Dendritic cell treated with granulocyte-macrophage colony-stimulating factor and Interleukin-4, amounts not matched to agents 40 ng/mL and 50 ng/mL, for 4 days (primary cell): ENCODE measurements at regions not wholly inside any gene's neighbourhood (a gene's known extent, or its start where the extent isn't known, plus 50 kb on each side); places are given as distances from the start of the nearest gene placed in this dataset.

Experiments
- H3K27ac Mint-ChIP-seq: one replicate; pipeline ENCODE4 v1.8.0; 2022; ENCODE audit warnings: mild to moderate bottlenecking, mixed read lengths
- H3K27me3 Mint-ChIP-seq: one replicate; pipeline ENCODE4 v1.8.0; 2022; ENCODE audit warnings: mild to moderate bottlenecking, mixed read lengths
- H3K36me3 Mint-ChIP-seq: one replicate; pipeline ENCODE4 v1.8.0; 2022; ENCODE audit warnings: low read depth, mixed read lengths
- H3K4me1 Mint-ChIP-seq: one replicate; pipeline ENCODE4 v1.8.0; 2022; ENCODE audit warnings: low read depth, mixed read lengths
- H3K4me3 Mint-ChIP-seq: one replicate; pipeline ENCODE4 v1.8.0; 2022; ENCODE audit warnings: mild to moderate bottlenecking, moderate library complexity, mixed read lengths
- H3K9me3 Mint-ChIP-seq: one replicate; pipeline ENCODE4 v1.8.0; 2022; ENCODE audit warnings: mixed read lengths
- intact Hi-C: fragments of 100-400 bp; cut with micrococcal nuclease; formaldehyde crosslinking; loops from one replicate; pipeline ENCODE4 v1.15.0; 2022

- Mint-ChIP-seq H3K36me3 (no peaks in the 10 kb centered on the region), H3K4me1 (no peaks in the 10 kb centered on the region), H3K4me3 (no peak overlapping the region), H3K27ac (no peak overlapping the region), H3K27me3 (no peaks in the 10 kb centered on the region), H3K9me3 (peaks cover 22% of the 10 kb centered on the region)
- intact Hi-C loops, result no loop called here
Measured at GRCh38 chr13:58979851-58980250, 1183.9 kb downstream of the DIAPH3 start.

- Mint-ChIP-seq H3K27ac (no peak overlapping the region), H3K4me3 (no peak overlapping the region), H3K27me3 (no peaks in the 10 kb centered on the region), H3K4me1 (no peaks in the 10 kb centered on the region), H3K9me3 (peaks cover 34% of the 10 kb centered on the region), H3K36me3 (no peaks in the 10 kb centered on the region)
- intact Hi-C loops, result no loop called here
Measured at GRCh38 chr13:58985845-58986244, 1177.9 kb downstream of the DIAPH3 start.

- Mint-ChIP-seq H3K9me3 (peaks cover 15% of the 10 kb centered on the region), H3K27me3 (no peaks in the 10 kb centered on the region), H3K36me3 (no peaks in the 10 kb centered on the region), H3K4me3 (no peak overlapping the region), H3K27ac (no peak overlapping the region), H3K4me1 (no peaks in the 10 kb centered on the region)
- intact Hi-C loops, result no loop called here
Measured at GRCh38 chr13:58989556-58989955, 1174.2 kb downstream of the DIAPH3 start.

GRCh38 chr13:58991826-58992477, 1171.8 kb downstream of the DIAPH3 start:
- Mint-ChIP-seq H3K36me3 (no peaks in the 10 kb centered on the region), H3K4me3 (no peak overlapping the region)

GRCh38 chr13:58992478-58993042, 1171.2 kb downstream of the DIAPH3 start:
- Mint-ChIP-seq H3K4me3 (no peak overlapping the region), H3K36me3 (no peaks in the 10 kb centered on the region), H3K27ac (no peak overlapping the region), H3K27me3 (no peaks in the 10 kb centered on the region), H3K9me3 (no peaks in the 10 kb centered on the region), H3K4me1 (no peaks in the 10 kb centered on the region)
- intact Hi-C loops, result no loop called here

More at GRCh38 chr13:58991826-58992477, 1171.8 kb downstream of the DIAPH3 start:
- no peaks in the 10 kb centered on the region for H3K27me3 Mint-ChIP-seq
- intact Hi-C loops, result no loop called here
- H3K27ac Mint-ChIP-seq, result no peak overlapping the region
- peaks cover 3% of the 10 kb centered on the region for H3K9me3 Mint-ChIP-seq
- H3K4me1 Mint-ChIP-seq, result no peaks in the 10 kb centered on the region

GRCh38 chr13:58994077-58994476, 1169.7 kb downstream of the DIAPH3 start:
- H3K9me3 Mint-ChIP-seq, result no peaks in the 10 kb centered on the region
- no peak overlapping the region for H3K4me3 Mint-ChIP-seq
- no peaks in the 10 kb centered on the region for H3K4me1 Mint-ChIP-seq
- H3K27me3 Mint-ChIP-seq, result no peaks in the 10 kb centered on the region
- no peaks in the 10 kb centered on the region for H3K36me3 Mint-ChIP-seq
- intact Hi-C loops, result no loop called here
- H3K27ac Mint-ChIP-seq, result no peak overlapping the region

GRCh38 chr13:58994777-58995176, 1169.0 kb downstream of the DIAPH3 start:
- no peaks in the 10 kb centered on the region for H3K4me1 Mint-ChIP-seq
- H3K4me3 Mint-ChIP-seq, result no peak overlapping the region
- no peaks in the 10 kb centered on the region for H3K27me3 Mint-ChIP-seq
- no peaks in the 10 kb centered on the region for H3K36me3 Mint-ChIP-seq
- no peak overlapping the region for H3K27ac Mint-ChIP-seq
- intact Hi-C loops, result no loop called here
- H3K9me3 Mint-ChIP-seq, result no peaks in the 10 kb centered on the region

- H3K36me3 Mint-ChIP-seq, result no peaks in the 10 kb centered on the region
- no peak overlapping the region for H3K27ac Mint-ChIP-seq
- H3K9me3 Mint-ChIP-seq, result peaks cover 12% of the 10 kb centered on the region
- no peak overlapping the region for H3K4me3 Mint-ChIP-seq
- no peaks in the 10 kb centered on the region for H3K27me3 Mint-ChIP-seq
- intact Hi-C loops, result no loop called here
- no peaks in the 10 kb centered on the region for H3K4me1 Mint-ChIP-seq
Measured at GRCh38 chr13:58998716-58999115, 1165.0 kb downstream of the DIAPH3 start.

GRCh38 chr13:58999851-59000250, 1163.9 kb downstream of the DIAPH3 start:
- no peaks in the 10 kb centered on the region for H3K4me1 Mint-ChIP-seq
- H3K4me3 Mint-ChIP-seq, result no peak overlapping the region

GRCh38 chr13:59000770-59001169, 1163.0 kb downstream of the DIAPH3 start:
- peaks cover 12% of the 10 kb centered on the region for H3K9me3 Mint-ChIP-seq
- H3K27me3 Mint-ChIP-seq, result no peaks in the 10 kb centered on the region
- intact Hi-C loops, result no loop called here
- no peaks in the 10 kb centered on the region for H3K4me1 Mint-ChIP-seq
- H3K27ac Mint-ChIP-seq, result no peak overlapping the region
- no peaks in the 10 kb centered on the region for H3K36me3 Mint-ChIP-seq
- H3K4me3 Mint-ChIP-seq, result no peak overlapping the region

More at GRCh38 chr13:58999851-59000250, 1163.9 kb downstream of the DIAPH3 start:
- intact Hi-C loops, result no loop called here
- Mint-ChIP-seq H3K27ac (no peak overlapping the region), H3K27me3 (no peaks in the 10 kb centered on the region), H3K9me3 (peaks cover 12% of the 10 kb centered on the region), H3K36me3 (no peaks in the 10 kb centered on the region)

GRCh38 chr13:59012731-59013130, 1151.0 kb downstream of the DIAPH3 start:
- no peak overlapping the region for H3K4me3 Mint-ChIP-seq
- H3K36me3 Mint-ChIP-seq, result no peaks in the 10 kb centered on the region
- no peaks in the 10 kb centered on the region for H3K4me1 Mint-ChIP-seq
- peaks cover 31% of the 10 kb centered on the region for H3K9me3 Mint-ChIP-seq
- H3K27ac Mint-ChIP-seq, result no peak overlapping the region
- no peaks in the 10 kb centered on the region for H3K27me3 Mint-ChIP-seq
- intact Hi-C loops, result no loop called here

- H3K4me3 Mint-ChIP-seq, result no peak overlapping the region
- intact Hi-C loops, result no loop called here
- H3K27ac Mint-ChIP-seq, result no peak overlapping the region
- no peaks in the 10 kb centered on the region for H3K4me1 Mint-ChIP-seq
- H3K9me3 Mint-ChIP-seq, result peaks cover 31% of the 10 kb centered on the region
- H3K27me3 Mint-ChIP-seq, result no peaks in the 10 kb centered on the region
- no peaks in the 10 kb centered on the region for H3K36me3 Mint-ChIP-seq
Measured at GRCh38 chr13:59016250-59016649, 1147.5 kb downstream of the DIAPH3 start.

GRCh38 chr13:59024434-59024833, 1139.3 kb downstream of the DIAPH3 start:
- Mint-ChIP-seq H3K4me1 (no peaks in the 10 kb centered on the region), H3K36me3 (no peaks in the 10 kb centered on the region), H3K27ac (no peak overlapping the region), H3K9me3 (peaks cover 6% of the 10 kb centered on the region), H3K4me3 (no peak overlapping the region), H3K27me3 (no peaks in the 10 kb centered on the region)
- intact Hi-C loops, result no loop called here

- Mint-ChIP-seq H3K27me3 (no peaks in the 10 kb centered on the region), H3K4me1 (no peaks in the 10 kb centered on the region), H3K4me3 (no peak overlapping the region), H3K9me3 (no peaks in the 10 kb centered on the region), H3K36me3 (no peaks in the 10 kb centered on the region), H3K27ac (no peak overlapping the region)
- intact Hi-C loops, result no loop called here
Measured at GRCh38 chr13:59034198-59034597, 1129.5 kb downstream of the DIAPH3 start.

GRCh38 chr13:59038824-59039223, 1124.9 kb downstream of the DIAPH3 start:
- Mint-ChIP-seq H3K27ac (no peak overlapping the region), H3K9me3 (no peaks in the 10 kb centered on the region), H3K4me1 (no peaks in the 10 kb centered on the region), H3K4me3 (no peak overlapping the region), H3K27me3 (no peaks in the 10 kb centered on the region), H3K36me3 (no peaks in the 10 kb centered on the region)
- intact Hi-C loops, result no loop called here
